H1 (cell line): ENCODE measurements at regions not wholly inside any gene's neighbourhood (a gene's known extent, or its start where the extent isn't known, plus 50 kb on each side); places are given as distances from the start of the nearest gene placed in this dataset.

ENCODE experiments used
- CTCF ChIA-PET: fragments of 300-600 bp; sonication (Branson Sonifier 250); formaldehyde crosslinking; loops from one replicate; lab custom pipeline; 2021; ENCODE audit not compliant: partially characterized antibody; lab: Charles Lee
- POLR2A ChIA-PET: fragments of 300-600 bp; sonication (Branson Sonifier 250); formaldehyde crosslinking; loops from one replicate; lab custom pipeline; 2021; ENCODE audit warnings: inconsistent platforms; ENCODE audit not compliant: partially characterized antibody; lab: Charles Lee
- DNase-seq, 2 experiments: peaks; one replicate each; pipeline versions ENCODE4 v3.0.0 to v3.0.0-alpha.2; 2010 to 2022; ENCODE audit warnings: low spot score in 2 of 2, low read depth in 1 of 2, mixed read lengths in 1 of 2
- FAIRE-seq: peaks from 2 replicates; lab custom pipeline; 2011; peaks lifted over from hg19 to GRCh38; lab: Jason Lieb, UNC
- H2AFZ ChIP-seq: 2 replicates; pipeline ENCODE4 v1.8.1; 2012; ENCODE audit warnings: low read length, inconsistent platforms
- H2AK5ac ChIP-seq: 2 replicates; pipeline ENCODE4 v1.6.1; 2013; ENCODE audit warnings: low read depth, low read length
- H2BK120ac ChIP-seq: replicated peaks from 2 replicates; pipeline ENCODE3; 2013; ENCODE audit warnings: low read depth, low read length, inconsistent platforms
- H2BK12ac ChIP-seq: 2 replicates; pipeline ENCODE4 v1.6.1; 2013; ENCODE audit warnings: low read depth, low read length
- H2BK15ac ChIP-seq: 2 replicates; pipeline ENCODE4 v1.6.1; 2013; ENCODE audit warnings: low read length
- H2BK20ac ChIP-seq: 2 replicates; pipeline ENCODE4 v1.6.1; 2013; ENCODE audit warnings: low read length
- H2BK5ac ChIP-seq: 2 replicates; pipeline ENCODE4 v1.6.1; 2013; ENCODE audit warnings: low read depth, low read length
- H3K14ac ChIP-seq: 2 replicates; pipeline ENCODE4 v1.6.1; 2013; ENCODE audit warnings: inconsistent platforms; ENCODE audit not compliant: insufficient read length
- H3K18ac ChIP-seq: 2 replicates; pipeline ENCODE4 v1.6.1; 2013; ENCODE audit warnings: low read length; ENCODE audit errors: extremely low read depth
- H3K23ac ChIP-seq: 2 replicates; pipeline ENCODE4 v1.6.1; 2013; ENCODE audit warnings: inconsistent platforms; ENCODE audit not compliant: insufficient read length
- H3K23me2 ChIP-seq: 2 replicates; pipeline ENCODE4 v1.6.1; 2013; ENCODE audit warnings: low read depth, low read length
- H3K27ac ChIP-seq: 2 replicates; pipeline ENCODE4 v1.6.1; 2011; ENCODE audit warnings: low read depth, low read length, inconsistent platforms
- H3K27me3 ChIP-seq, 4 experiments: replicated peaks in 1 of 4; 1 replicate in 1 of 4; 2 replicates in 3 of 4; pipeline versions ENCODE4 v1.6.1 to v1.8.1; 2011 to 2013; ENCODE audit warnings: low read length in 3 of 4, mild to moderate bottlenecking in 3 of 4, inconsistent platforms in 2 of 4, mixed read lengths in 2 of 4, moderate library complexity in 1 of 4; ENCODE audit not compliant: control insufficient read depth in 3 of 4, insufficient read depth in 3 of 4; ENCODE audit errors: extremely low read depth in 1 of 4
- H3K36me3 ChIP-seq, 4 experiments: 2 replicates each; pipeline versions ENCODE4 v1.6.1 to v1.8.1; 2011 to 2013; ENCODE audit warnings: mild to moderate bottlenecking in 4 of 4, low read length in 3 of 4, moderate library complexity in 2 of 4, control low read depth in 1 of 4, inconsistent platforms in 1 of 4; ENCODE audit not compliant: insufficient read depth in 4 of 4, control insufficient read depth in 2 of 4
- H3K4ac ChIP-seq: replicated peaks from 2 replicates; pipeline ENCODE3; 2013; ENCODE audit warnings: low read length, low read depth, mixed read lengths, inconsistent platforms; ENCODE audit not compliant: insufficient read length
- H3K4me1 ChIP-seq, 4 experiments: replicated peaks in 1 of 4; 1 replicate in 1 of 4; 2 replicates in 3 of 4; pipeline versions ENCODE4 v1.6.1 to v1.8.1; 2011 to 2013; ENCODE audit warnings: low read length in 3 of 4, inconsistent platforms in 2 of 4, mixed read lengths in 1 of 4; ENCODE audit not compliant: insufficient read depth in 4 of 4, control insufficient read depth in 3 of 4
- H3K4me2 ChIP-seq, 2 experiments: 2 replicates each; pipeline versions ENCODE4 v1.6.1 to v1.8.1; 2011 to 2013; ENCODE audit warnings: low read depth in 2 of 2, low read length in 2 of 2, control low read depth in 1 of 2, inconsistent platforms in 1 of 2, mild to moderate bottlenecking in 1 of 2; ENCODE audit not compliant: insufficient read depth in 1 of 2
- H3K4me3 ChIP-seq, 4 experiments: fragments of 200-600, 300-600 bp in 1 of 4; sonication (generic), shearing (Covaris generic), sonication (Bioruptor Twin) in 1 of 4; 2 replicates each; pipeline versions ENCODE4 v1.5.1 to v1.8.1; 2011 to 2016; ENCODE audit warnings: low read length in 4 of 4, low read depth in 3 of 4, control low read depth in 2 of 4, inconsistent platforms in 2 of 4, mild to moderate bottlenecking in 2 of 4, mixed read lengths in 1 of 4, moderate library complexity in 1 of 4; ENCODE audit not compliant: insufficient read depth in 2 of 4; ENCODE audit errors: extremely low read depth in 1 of 4
- H3K56ac ChIP-seq: replicated peaks from 2 replicates; pipeline ENCODE3; 2013; ENCODE audit warnings: low read depth, mild to moderate bottlenecking, mixed read lengths, low read length, inconsistent platforms; ENCODE audit not compliant: insufficient read length
- H3K79me1 ChIP-seq: 2 replicates; pipeline ENCODE4 v1.6.1; 2013; ENCODE audit warnings: low read depth, low read length, control low read depth
- H3K79me2 ChIP-seq, 2 experiments: 2 replicates each; pipeline versions ENCODE4 v1.6.1 to v1.8.1; 2012 to 2013; ENCODE audit warnings: low read length in 2 of 2, mild to moderate bottlenecking in 2 of 2, inconsistent platforms in 1 of 2; ENCODE audit not compliant: insufficient read depth in 2 of 2, control insufficient read depth in 1 of 2
- H3K9ac ChIP-seq, 4 experiments: replicated peaks in 1 of 4; 1 replicate in 1 of 4; 2 replicates in 3 of 4; pipeline versions ENCODE4 v1.6.1 to v1.8.1; 2011 to 2013; ENCODE audit warnings: low read depth in 3 of 4, low read length in 3 of 4, control low read depth in 2 of 4, mild to moderate bottlenecking in 2 of 4, moderate library complexity in 2 of 4, inconsistent platforms in 1 of 4; ENCODE audit errors: extremely low read depth in 1 of 4
- H3K9me3 ChIP-seq, 2 experiments: 2 replicates each; pipeline versions ENCODE4 v1.6.1 to v1.8.1; 2012 to 2013; ENCODE audit warnings: mild to moderate bottlenecking in 2 of 2, moderate library complexity in 2 of 2, control low read depth in 1 of 2, inconsistent platforms in 1 of 2, low read depth in 1 of 2, low read length in 1 of 2, mixed read lengths in 1 of 2; ENCODE audit not compliant: insufficient read depth in 2 of 2
- H4K20me1 ChIP-seq, 2 experiments: replicated peaks in 1 of 2; 2 replicates each; pipeline versions ENCODE3 to v1.8.1; 2011 to 2013; ENCODE audit warnings: inconsistent platforms in 2 of 2, low read length in 2 of 2, mild to moderate bottlenecking in 1 of 2; ENCODE audit not compliant: insufficient read depth in 2 of 2, control insufficient read depth in 1 of 2
- H4K5ac ChIP-seq: 2 replicates; pipeline ENCODE4 v1.6.1; 2013; ENCODE audit warnings: low read length, low read depth, mixed read lengths, inconsistent platforms; ENCODE audit not compliant: insufficient read length
- H4K8ac ChIP-seq: 2 replicates; pipeline ENCODE4 v1.8.0; 2013; ENCODE audit warnings: mild to moderate bottlenecking, moderate library complexity, low read length, inconsistent platforms; ENCODE audit not compliant: insufficient read depth; ENCODE audit errors: extremely low read depth
- H4K91ac ChIP-seq: replicated peaks from 2 replicates; pipeline ENCODE3; 2013; ENCODE audit warnings: low read length, mixed read lengths, inconsistent platforms; ENCODE audit not compliant: insufficient read length
- ASH2L ChIP-seq: fragments of 200-600, 300-600 bp; sonication (generic); IDR thresholded peaks from one replicate; pipeline ENCODE4 v1.7.1; 2017; ENCODE audit warnings: low read length
- CEBPB ChIP-seq: IDR thresholded peaks from 2 replicates; pipeline ENCODE4 v1.6.1; 2012; ENCODE audit warnings: low read depth, low read length
- HDAC6 ChIP-seq: IDR thresholded peaks from one replicate; pipeline ENCODE4 v1.7.1; 2012; ENCODE audit warnings: low read depth, mild to moderate bottlenecking, inconsistent platforms, low read length, moderate library complexity
- KDM1A ChIP-seq: fragments of 200-600, 300-600 bp; sonication (generic); IDR thresholded peaks from 2 replicates; pipeline ENCODE4 v1.7.1; 2016; ENCODE audit warnings: mild to moderate bottlenecking, low read length, borderline replicate concordance
- MAFK ChIP-seq: IDR thresholded peaks from 2 replicates; pipeline ENCODE4 v1.6.1; 2012; ENCODE audit warnings: low read depth, mild to moderate bottlenecking, improper control_type of control experiment, low read length
- RBBP5 ChIP-seq: IDR thresholded peaks from 2 replicates; pipeline ENCODE4 v1.7.1; 2012; ENCODE audit warnings: low read depth, mild to moderate bottlenecking, inconsistent platforms, low read length, moderate library complexity, borderline replicate concordance
- SP1 ChIP-seq: IDR thresholded peaks from 2 replicates; pipeline ENCODE4 v1.6.1; 2011; ENCODE audit warnings: low read depth, low read length
- TBP ChIP-seq: IDR thresholded peaks from 2 replicates; pipeline ENCODE4 v1.6.1; 2011; ENCODE audit warnings: low read depth, low read length, improper control_type of control experiment
- TEAD4 ChIP-seq: IDR thresholded peaks from 2 replicates; pipeline ENCODE4 v1.6.1; 2012; ENCODE audit warnings: low read depth, low read length, inconsistent platforms, mixed read lengths
- WGBS, 2 experiments: shearing (Covaris generic) in 1 of 2; methylation state at CpG; one replicate each; pipeline versions ENCODE4 v1.1.6 to v1.1.7; 2013 to 2015; ENCODE audit warnings: low lambda C conversion rate in 2 of 2, mixed read lengths in 2 of 2, inconsistent platforms in 1 of 2, low coverage in 1 of 2, missing lambda C conversion rate in 1 of 2; ENCODE audit not compliant: insufficient replicate concordance in 2 of 2, insufficient coverage in 1 of 2, insufficient read length in 1 of 2; ENCODE audit errors: extremely low coverage in 1 of 2, missing lambda C conversion rate in 1 of 2; 5-methylcytosine and 5-hydroxymethylcytosine counted together
- TF ChIP-seq, protein P1 (sequence below): IDR thresholded peaks from 2 replicates; pipeline ENCODE4 v1.6.1; 2012; ENCODE audit warnings: low read length, inconsistent platforms

DNA sequence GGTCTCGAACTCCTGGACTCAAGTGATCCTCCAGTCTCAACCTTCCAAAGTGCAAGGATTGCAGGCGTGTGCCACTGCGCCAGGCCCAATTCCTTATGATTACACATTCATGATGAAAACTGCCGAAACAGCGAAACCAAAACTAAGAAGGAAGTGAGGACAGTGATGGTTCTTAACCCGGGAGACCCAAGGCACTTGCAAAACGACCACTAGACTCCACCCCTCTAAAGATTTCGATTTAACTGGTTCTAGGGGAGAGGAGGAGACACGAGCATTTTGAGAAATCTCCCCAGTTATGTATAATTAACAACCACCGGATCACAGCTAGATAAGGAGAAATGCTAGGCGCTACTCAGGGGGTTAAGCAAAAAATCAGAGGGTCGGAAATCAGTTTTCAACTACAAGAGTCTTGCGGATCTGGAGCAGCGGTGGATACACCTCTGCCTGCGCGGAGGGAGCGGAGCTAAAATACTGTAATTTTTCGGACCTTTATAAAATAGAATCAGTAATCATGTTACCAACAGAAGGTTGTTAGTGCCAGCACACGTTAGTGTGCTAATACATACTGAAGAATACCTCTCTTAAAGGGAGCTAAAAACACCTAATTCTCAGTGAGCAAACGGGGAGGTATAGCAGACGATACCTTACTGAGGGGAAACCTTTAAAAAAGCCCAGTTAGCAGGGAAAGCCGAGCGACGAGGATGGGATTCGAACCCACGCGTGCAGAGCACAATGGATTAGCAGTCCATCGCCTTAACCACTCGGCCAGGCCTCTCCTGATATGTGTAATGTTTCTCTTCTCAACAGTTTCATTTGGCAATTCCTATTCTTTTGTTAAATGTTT, 60.0 kb upstream of the BTN3A2 start:
- DNase-seq (peak in 1 of 2 experiments; percentile 83), FAIRE-seq (peak; percentile 32)
- CTCF ChIA-PET = interaction anchor here (0.6 to 1.2 kb wide), 3 partner anchors 18 to 21 kb away, joined by 3 to 4 read pairs (median 3); no protein-coding TSS in a partner anchor
- Histone ChIP-seq H3K23me2 (peaks cover 5% of the 10 kb centered on the region), H2AFZ (peak overlapping the region; percentile 47), H3K27me3 (no peaks in the 10 kb centered on the region), H3K56ac (no peak overlapping the region), H2BK5ac (no peak overlapping the region), H3K79me2 (no peaks in the 10 kb centered on the region), H4K20me1 (no peaks in the 10 kb centered on the region), H2BK15ac (no peak overlapping the region), H2AK5ac (no peak overlapping the region), H2BK120ac (no peak overlapping the region), H3K14ac (no peak overlapping the region), H3K9me3 (no peaks in the 10 kb centered on the region), H3K4me2 (peak overlapping the region; percentile 62 to 63), H2BK12ac (no peak overlapping the region; the same call in 1 of the 2 replicates), H3K9ac (peak overlapping the region; percentile 9 to 35 (median 16); a peak in 4 of 7 replicates), H3K23ac (no peak overlapping the region), H4K5ac (no peak overlapping the region), H3K18ac (no peak overlapping the region), H3K79me1 (no peaks in the 10 kb centered on the region), H4K91ac (no peak overlapping the region), H3K4me3 (peak overlapping the region; percentile 44 to 75 (median 68)), H2BK20ac (no peak overlapping the region), H3K27ac (no peak overlapping the region), H3K36me3 (no peaks in the 10 kb centered on the region), H4K8ac (no peak overlapping the region), H3K4ac (no peak overlapping the region), H3K4me1 (peaks cover 0 to 3% (median 1%) of the 10 kb centered on the region in 4 experiments; a peak in 3 of 7 replicates)
- WGBS, 2 experiments = 8% methylated on average over 29 of the region's 29 CpGs; no CpG with 5 or more reads in 1 of the 2 experiments
- POLR2A ChIA-PET = interaction anchor here (0.6 to 1.8 kb wide), 11 partner anchors 20 to 246 kb away, joined by 3 to 18 read pairs (median 3); a partner anchor contains a TSS
- TF ChIP-seq HDAC6 = no peak
- TF ChIP-seq, protein P1, sequence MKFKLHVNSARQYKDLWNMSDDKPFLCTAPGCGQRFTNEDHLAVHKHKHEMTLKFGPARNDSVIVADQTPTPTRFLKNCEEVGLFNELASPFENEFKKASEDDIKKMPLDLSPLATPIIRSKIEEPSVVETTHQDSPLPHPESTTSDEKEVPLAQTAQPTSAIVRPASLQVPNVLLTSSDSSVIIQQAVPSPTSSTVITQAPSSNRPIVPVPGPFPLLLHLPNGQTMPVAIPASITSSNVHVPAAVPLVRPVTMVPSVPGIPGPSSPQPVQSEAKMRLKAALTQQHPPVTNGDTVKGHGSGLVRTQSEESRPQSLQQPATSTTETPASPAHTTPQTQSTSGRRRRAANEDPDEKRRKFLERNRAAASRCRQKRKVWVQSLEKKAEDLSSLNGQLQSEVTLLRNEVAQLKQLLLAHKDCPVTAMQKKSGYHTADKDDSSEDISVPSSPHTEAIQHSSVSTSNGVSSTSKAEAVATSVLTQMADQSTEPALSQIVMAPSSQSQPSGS = 0 out of 2 replicates have a peak, but pooled peaks have one; percentile 71
- peak; percentile 84 for TF ChIP-seq ASH2L
- peak; percentile 87; the same call in 1 of the 2 replicates for TF ChIP-seq MAFK
- peak; percentile 60; the same call in 1 of the 2 replicates for TF ChIP-seq KDM1A
- peak; percentile 59; the same call in 1 of the 2 replicates for TF ChIP-seq TEAD4
- peak; percentile 59; the same call in 1 of the 2 replicates for TF ChIP-seq CEBPB
- no peak for TF ChIP-seq SP1
- TF ChIP-seq TBP = peak; percentile 99
- peak; percentile 42; the same call in 1 of the 2 replicates for TF ChIP-seq RBBP5
